Heart right ventricle (tissue), 16 donors: ENCODE measurements at regions not wholly inside any gene's neighbourhood (a gene's known extent, or its start where the extent isn't known, plus 50 kb on each side); places are given as distances from the start of the nearest gene placed in this dataset.

Source experiments
- ATAC-seq, 8 donors: fragments of 200-7000 bp; cut with Tn5 transposase; one replicate each; pipeline ENCODE4 v1.9.1; 2020; ENCODE audit warnings: mild to moderate bottlenecking in 8 of 8, moderate library complexity in 8 of 8, moderate number of reproducible peaks in 1 of 8
- DNase-seq, 2 donors: peaks; one replicate each; pipeline ENCODE4 v3.0.0-alpha.2; 2020
- H3K27ac ChIP-seq, 10 donors: fragments of 200-600 bp; sonication (generic) in 2 of 10; one replicate each; pipeline versions ENCODE4 v1.5.0 to v1.8.0; 2020 to 2022; ENCODE audit warnings: mild to moderate bottlenecking in 3 of 10
- H3K27me3 ChIP-seq, 7 donors: fragments of 200-600 bp; one replicate each; pipeline ENCODE4 v1.8.0; 2021 to 2022; ENCODE audit warnings: mild to moderate bottlenecking in 2 of 7
- H3K36me3 ChIP-seq, 9 donors: fragments of 200-600 bp; sonication (generic) in 1 of 9; one replicate each; pipeline versions ENCODE4 v1.5.0 to v1.8.0; 2020 to 2022; ENCODE audit warnings: mild to moderate bottlenecking in 2 of 9
- H3K4me1 ChIP-seq, 9 donors: fragments of 200-600 bp; sonication (generic) in 1 of 9; one replicate each; pipeline versions ENCODE4 v1.5.0 to v1.8.0; 2020 to 2022; ENCODE audit warnings: mild to moderate bottlenecking in 4 of 9
- H3K4me3 ChIP-seq, 10 donors: fragments of 200-600 bp; sonication (generic) in 2 of 10; one replicate each; pipeline versions ENCODE4 v1.5.0 to v1.8.0; 2020 to 2022; ENCODE audit warnings: mild to moderate bottlenecking in 7 of 10, moderate library complexity in 2 of 10
- H3K9me3 ChIP-seq, 11 donors: fragments of 200-600 bp in 10 of 11; sonication (generic) in 2 of 11; one replicate each; pipeline versions ENCODE4 v1.5.0 to v1.8.0; 2013 to 2022; ENCODE audit warnings: mild to moderate bottlenecking in 2 of 11, control low read depth in 1 of 11, moderate library complexity in 1 of 11
- WGBS, 2 donors: extraction: QIAGEN DNeasy Blood & Tissue Kit; methylation state at CpG; one replicate each; pipeline ENCODE4 v1.1.7; 2013; ENCODE audit warnings: inconsistent platforms in 1 of 2; 5-methylcytosine and 5-hydroxymethylcytosine counted together
- intact Hi-C, 10 donors: fragments of 100-400 bp; cut with DNase I; formaldehyde crosslinking; loops; one replicate each; pipeline versions ENCODE4 v1.11.1 to v1.14.2; 2022
- TF ChIP-seq, protein P1 (sequence below), 9 donors: fragments of 200-600 bp; sonication (generic) in 2 of 9; IDR thresholded peaks; one replicate each; pipeline versions ENCODE4 v1.5.0 to v1.8.0; 2021 to 2022; ENCODE audit warnings: antibody characterized with exemption in 9 of 9, mild to moderate bottlenecking in 5 of 9, moderate library complexity in 1 of 9
- donor health status: Arrhythmogenic right ventricular cardiomyopathy.
- donor health status: ischemic (EF 13 %, LVEDD 7.1; RV severe dilation, severe dysfunction).
- donor health status: healthy with polysubstance abuse.
- donor health status: DM: no; HTN: yes; CAD: no.
- donor health status: DM: no; HTN: no; CAD: no.
- donor health status: ischemic (EF 25% LVEDD 6.9; RV normal size, moderate dysfunction).
- donor health status: ischemic (EF 25% LVEDD 5.7; RV mildly dilated, moderate dysfunction).
- donor health status: healthy.
- donor health status: DM: yes; HTN: yes; CAD: no.
- donor health status: Ischemic cardiomyopathy.
- donor health status: ischemic (EF 35%, LVEDD 5.7; RV mildly dilated, moderate dysfunction).
- donor health status: nonischemic (EF 11% LVEDD 7.7; RV severe dilation, severe dysfunction).
- donor health status: DM: yes; HTN: yes; CAD: no.
- donor health status: PGD.
- donor health status: ischemic (EF 29% LVEDD 5.4; RV normal size, mild dysfunction).
- donor health status: nonischemic (EF 23%, LVEDD 6.1; RV moderate dilation, normal function).

DNA sequence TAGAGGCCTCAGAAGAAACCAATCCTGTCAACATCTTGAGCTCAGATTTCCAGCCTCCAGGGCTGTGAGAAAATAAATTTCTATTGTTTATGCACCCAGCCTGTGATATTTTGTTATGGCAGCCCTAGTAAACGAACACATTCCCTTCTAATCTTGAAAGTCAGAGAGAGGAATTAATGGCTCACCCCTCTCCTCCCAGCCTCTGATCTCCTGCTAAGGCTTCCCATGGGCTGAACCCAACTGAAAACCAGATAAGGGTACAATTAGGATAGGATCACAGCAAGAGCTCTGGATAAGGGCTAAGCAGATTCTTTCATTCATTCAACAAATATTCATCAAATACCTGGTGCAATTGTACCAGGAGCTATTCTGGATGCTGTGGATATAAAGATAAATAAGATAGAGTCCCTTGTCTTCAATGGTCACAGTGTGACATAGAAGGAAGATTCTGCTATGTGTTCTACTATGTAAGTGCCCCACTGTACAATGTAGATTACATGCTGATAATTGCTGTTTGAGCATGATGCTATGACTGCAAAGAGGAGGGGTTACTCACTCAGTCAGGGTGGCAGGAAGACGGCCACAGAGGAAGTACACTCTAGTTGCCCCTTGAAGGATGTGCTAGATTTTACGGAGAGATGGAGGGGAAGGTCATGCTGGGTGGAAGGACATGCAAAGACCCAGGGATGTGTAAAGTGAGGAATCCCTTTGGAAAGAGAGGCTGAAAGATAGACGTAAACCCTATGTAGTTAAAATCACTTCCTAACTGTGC, 203.3 kb upstream of the JUN start:
- intact Hi-C loops: loop anchor here in 3 of 10 donors (10.0 kb wide), 4 partner anchors 158 to 308 kb away; partner anchors contain the start of gene FGGY (in 1 of the 3)
- no peaks in the 10 kb centered on the region for H3K36me3 ChIP-seq
- DNase-seq: no peak

DNA sequence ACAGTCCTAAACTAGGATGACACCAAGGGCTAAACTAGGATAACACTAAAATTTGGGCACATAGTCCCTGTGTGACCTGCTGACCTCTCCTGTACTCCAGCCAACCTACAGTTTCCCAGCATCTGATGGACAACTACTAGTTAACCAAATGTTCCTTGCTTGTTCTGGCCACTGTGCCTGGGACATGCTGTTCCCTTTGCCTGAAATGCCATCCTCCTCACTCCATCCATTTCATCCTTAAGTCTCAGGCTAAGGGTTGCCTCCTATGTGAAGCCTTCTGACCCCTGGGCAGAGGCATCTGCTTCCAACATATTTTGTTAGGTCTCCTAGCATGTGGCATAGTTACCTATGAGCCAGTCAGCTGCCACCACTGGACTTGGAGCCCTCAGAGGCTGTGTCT, 204.9 kb upstream of the JUN start:
- H3K27me3 ChIP-seq: no peaks in the 10 kb centered on the region
- TF ChIP-seq, protein P1, sequence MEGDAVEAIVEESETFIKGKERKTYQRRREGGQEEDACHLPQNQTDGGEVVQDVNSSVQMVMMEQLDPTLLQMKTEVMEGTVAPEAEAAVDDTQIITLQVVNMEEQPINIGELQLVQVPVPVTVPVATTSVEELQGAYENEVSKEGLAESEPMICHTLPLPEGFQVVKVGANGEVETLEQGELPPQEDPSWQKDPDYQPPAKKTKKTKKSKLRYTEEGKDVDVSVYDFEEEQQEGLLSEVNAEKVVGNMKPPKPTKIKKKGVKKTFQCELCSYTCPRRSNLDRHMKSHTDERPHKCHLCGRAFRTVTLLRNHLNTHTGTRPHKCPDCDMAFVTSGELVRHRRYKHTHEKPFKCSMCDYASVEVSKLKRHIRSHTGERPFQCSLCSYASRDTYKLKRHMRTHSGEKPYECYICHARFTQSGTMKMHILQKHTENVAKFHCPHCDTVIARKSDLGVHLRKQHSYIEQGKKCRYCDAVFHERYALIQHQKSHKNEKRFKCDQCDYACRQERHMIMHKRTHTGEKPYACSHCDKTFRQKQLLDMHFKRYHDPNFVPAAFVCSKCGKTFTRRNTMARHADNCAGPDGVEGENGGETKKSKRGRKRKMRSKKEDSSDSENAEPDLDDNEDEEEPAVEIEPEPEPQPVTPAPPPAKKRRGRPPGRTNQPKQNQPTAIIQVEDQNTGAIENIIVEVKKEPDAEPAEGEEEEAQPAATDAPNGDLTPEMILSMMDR (IDR thresholded peaks at IDR 0.05): no peak
- no peak for ATAC-seq
- no peak for DNase-seq
- no peak overlapping the region for H3K4me3 ChIP-seq
- no peaks in the 10 kb centered on the region for H3K9me3 ChIP-seq
- H3K27ac ChIP-seq: no peak overlapping the region
- H3K36me3 ChIP-seq: no peaks in the 10 kb centered on the region
- intact Hi-C loops: loop anchor here in 3 of 10 donors (10.0 kb wide), 4 partner anchors 156 to 306 kb away; partner anchors contain the start of gene FGGY (in 1 of the 3)
- peaks cover 0 to 23% (median 7%) of the 10 kb centered on the region in 9 donors for H3K4me1 ChIP-seq

More for the DNA sequence above, 203.3 kb upstream of the JUN start:
- TF ChIP-seq, protein P1 (IDR thresholded peaks at IDR 0.05): no peak
- Histone ChIP-seq H3K9me3 (no peaks in the 10 kb centered on the region), H3K4me3 (no peak overlapping the region), H3K27me3 (no peaks in the 10 kb centered on the region), H3K4me1 (peaks cover 5 to 39% (median 21%) of the 10 kb centered on the region in 9 donors), H3K27ac (no peak overlapping the region)
- no peak for ATAC-seq
- 62 to 67% methylated on average over 4 of the region's 4 CpGs for WGBS, 2 donors

DNA sequence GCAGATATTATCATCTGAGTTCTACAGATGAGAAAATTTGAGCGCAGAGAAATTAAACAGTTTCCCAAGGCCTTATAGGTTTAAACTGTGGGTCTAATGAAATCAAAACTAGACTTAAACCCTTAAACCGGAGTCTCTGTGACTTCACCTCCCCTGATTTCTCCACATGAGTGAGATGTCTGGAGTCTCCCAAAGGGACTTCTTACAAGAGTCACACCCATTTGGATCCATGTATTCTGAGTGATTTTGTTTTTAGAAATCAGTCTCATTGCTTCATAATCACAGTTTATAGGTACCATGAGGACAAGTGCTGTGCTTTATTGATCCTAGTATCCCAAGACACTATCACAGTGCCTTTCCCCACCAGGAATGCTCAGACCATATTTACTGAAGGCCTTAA, 206.0 kb upstream of the JUN start:
- TF ChIP-seq, protein P1 (IDR thresholded peaks at IDR 0.05): no peak
- Histone ChIP-seq H3K4me1 (peaks cover 0 to 23% (median 7%) of the 10 kb centered on the region in 9 donors), H3K36me3 (no peaks in the 10 kb centered on the region), H3K4me3 (no peak overlapping the region), H3K27me3 (no peaks in the 10 kb centered on the region), H3K9me3 (no peaks in the 10 kb centered on the region), H3K27ac (no peak overlapping the region)
- intact Hi-C loops: loop anchor here in 3 of 10 donors (10.0 kb wide), 4 partner anchors 155 to 305 kb away; partner anchors contain the start of gene FGGY (in 1 of the 3)
- WGBS, 2 donors: 90% methylated on average over 2 of the region's 2 CpGs
- DNase-seq: no peak
- peak in 1 of 8 donors; percentile 37 for ATAC-seq

- no peak for ATAC-seq
- no peak for DNase-seq
- Histone ChIP-seq H3K36me3 (no peaks in the 10 kb centered on the region), H3K27me3 (no peaks in the 10 kb centered on the region), H3K4me1 (peaks cover 0 to 23% (median 7%) of the 10 kb centered on the region in 9 donors), H3K9me3 (no peaks in the 10 kb centered on the region), H3K27ac (no peak overlapping the region), H3K4me3 (no peak overlapping the region)
- intact Hi-C loops: no loop called here
- TF ChIP-seq, protein P1 (IDR thresholded peaks at IDR 0.05): no peak
- 73 to 79% methylated on average over 1 of the region's 1 CpG for WGBS, 2 donors
Measured at GRCh38 chr1:58991305-58991704, 207.5 kb upstream of the JUN start.
